ENCODE measurements at regions not wholly inside any gene's neighbourhood (a gene's known extent, or its start where the extent isn't known, plus 50 kb on each side); places are given as distances from the start of the nearest gene placed in this dataset.

- TF ChIP-seq CTCF (IDR thresholded peaks at IDR 0.05) (no peak), POLR2A (IDR thresholded peaks at IDR 0.05) (no peak)
Observed at GRCh38 chrX:44439242-44439794, 95.8 kb upstream of the EFHC2 start.

All from body of pancreas (tissue), 4 donors.